Keratinocyte (primary cell): ENCODE measurements at regions not wholly inside any gene's neighbourhood (a gene's known extent, or its start where the extent isn't known, plus 50 kb on each side); places are given as distances from the start of the nearest gene placed in this dataset.

Experiments
- DNase-seq: peaks from one replicate; pipeline ENCODE4 v3.0.0-alpha.2; 2011; ENCODE audit warnings: low read depth, missing footprints, low spot score
- FAIRE-seq: peaks from 2 replicates; lab custom pipeline; 2011; peaks lifted over from hg19 to GRCh38; lab: Jason Lieb, UNC
- H2AFZ ChIP-seq: 2 replicates; pipeline ENCODE4 v1.6.0; 2012; ENCODE audit warnings: low read length, control low read depth, inconsistent platforms; ENCODE audit not compliant: control insufficient read depth
- H3K27ac ChIP-seq: 2 replicates; pipeline ENCODE4 v1.5.1; 2011; ENCODE audit warnings: low read length; ENCODE audit not compliant: control insufficient read depth, insufficient read depth
- H3K27me3 ChIP-seq: 3 replicates; pipeline ENCODE4 v1.6.0; 2011; ENCODE audit warnings: low read length; ENCODE audit not compliant: control insufficient read depth, insufficient read depth; ENCODE audit errors: extremely low read depth
- H3K36me3 ChIP-seq, 2 experiments: 2 replicates in 1 of 2; 3 replicates in 1 of 2; pipeline ENCODE4 v1.5.1; 2011; ENCODE audit warnings: low read length in 2 of 2, mild to moderate bottlenecking in 1 of 2; ENCODE audit not compliant: control insufficient read depth in 2 of 2, insufficient read depth in 2 of 2; ENCODE audit errors: extremely low read depth in 1 of 2
- H3K4me1 ChIP-seq: 3 replicates; pipeline ENCODE4 v1.5.1; 2011; ENCODE audit warnings: low read length; ENCODE audit not compliant: control insufficient read depth, insufficient read depth; ENCODE audit errors: extremely low read depth
- H3K4me2 ChIP-seq: 3 replicates; pipeline ENCODE4 v1.6.0; 2011; ENCODE audit warnings: low read depth, low read length; ENCODE audit not compliant: control insufficient read depth, insufficient read depth; ENCODE audit errors: extremely low read depth
- H3K4me3 ChIP-seq, 3 experiments: fragments of 200-600 bp in 1 of 3; sonication (generic) in 1 of 3; 2 replicates in 2 of 3; 3 replicates in 1 of 3; pipeline ENCODE4 v1.5.1; 2011 to 2016; ENCODE audit warnings: low read length in 3 of 3, mild to moderate bottlenecking in 3 of 3, control low read depth in 2 of 3, inconsistent platforms in 1 of 3, low read depth in 1 of 3, mixed read lengths in 1 of 3, mixed run types in 1 of 3, moderate library complexity in 1 of 3; ENCODE audit not compliant: control insufficient read depth in 2 of 3, insufficient read depth in 2 of 3; ENCODE audit errors: extremely low read depth in 1 of 3
- H3K79me2 ChIP-seq: 2 replicates; pipeline ENCODE4 v1.6.0; 2012; ENCODE audit warnings: low read length; ENCODE audit not compliant: control insufficient read depth, insufficient read depth
- H3K9ac ChIP-seq: 3 replicates; pipeline ENCODE4 v1.6.0; 2011; ENCODE audit warnings: low read length; ENCODE audit not compliant: control insufficient read depth, insufficient read depth; ENCODE audit errors: extremely low read depth
- H3K9me1 ChIP-seq: 3 replicates; pipeline ENCODE4 v1.6.0; 2011; ENCODE audit warnings: low read length; ENCODE audit not compliant: control insufficient read depth, insufficient read depth; ENCODE audit errors: extremely low read depth
- H3K9me3 ChIP-seq: 2 replicates; pipeline ENCODE4 v1.5.1; 2012; ENCODE audit warnings: low read depth, low read length; ENCODE audit not compliant: control insufficient read depth
- H4K20me1 ChIP-seq: 3 replicates; pipeline ENCODE4 v1.6.0; 2011; ENCODE audit warnings: low read length; ENCODE audit not compliant: control insufficient read depth, insufficient read depth; ENCODE audit errors: extremely low read depth
- CTCF ChIP-seq, 3 experiments: IDR thresholded peaks in 1 of 3; conservative IDR thresholded peaks in 1 of 3; optimal IDR thresholded peaks in 1 of 3; 2 replicates in 2 of 3; 3 replicates in 1 of 3; pipeline versions ENCODE3 to v1.5.1; 2011; ENCODE audit warnings: low read length in 3 of 3, mild to moderate bottlenecking in 3 of 3, moderate library complexity in 2 of 3, control low read depth in 1 of 3, inconsistent platforms in 1 of 3; ENCODE audit not compliant: insufficient read depth in 2 of 3; ENCODE audit errors: extremely low read depth in 1 of 3
- EZH2 ChIP-seq: IDR thresholded peaks from one replicate; pipeline ENCODE4 v1.6.1; 2012; ENCODE audit warnings: inconsistent platforms, mild to moderate bottlenecking, low read length, moderate library complexity
- dilution Hi-C: fragments of 300-500 bp; cut with MboI; formaldehyde crosslinking; loops from one replicate; pipeline ENCODE4 v1.7.0; 2020; ENCODE audit warnings: low sequenced_read_pairs; ENCODE audit not compliant: extremely low pct_ligation_motif_present

- Histone ChIP-seq H3K36me3 (no peaks in the 10 kb centered on the region), H3K9me1 (no peaks in the 10 kb centered on the region), H3K79me2 (no peaks in the 10 kb centered on the region), H3K4me1 (no peaks in the 10 kb centered on the region), H3K27me3 (no peaks in the 10 kb centered on the region), H2AFZ (no peak overlapping the region), H3K4me2 (no peak overlapping the region), H3K9ac (no peak overlapping the region), H3K9me3 (no peaks in the 10 kb centered on the region), H4K20me1 (no peaks in the 10 kb centered on the region), H3K27ac (no peak overlapping the region), H3K4me3 (no peak overlapping the region)
- TF ChIP-seq CTCF (optimal IDR thresholded peaks at IDR 0.05 in 1 of 3, IDR thresholded peaks at IDR 0.05 in 1 of 3, conservative IDR thresholded peaks at IDR 0.05 in 1 of 3; ENCODE audit: extremely low read depth in 1 of 3, insufficient read depth in 2 of 3, low read length in 3 of 3) (no peak), EZH2 (no peak)
- FAIRE-seq, result no peak
- dilution Hi-C loops, result no loop called here
- no peak for DNase-seq
These were observed 95.4 kb downstream of the ALG10B start for GRCh38 chr12:38411946-38412345.

GRCh38 chr12:38417101-38417500 is 100.5 kb downstream of the ALG10B start:
- H3K27me3 ChIP-seq, result no peaks in the 10 kb centered on the region
- H3K9me3 ChIP-seq, result no peaks in the 10 kb centered on the region
- H3K4me2 ChIP-seq, result no peak overlapping the region
- H3K4me3 ChIP-seq, result no peak overlapping the region
- H3K79me2 ChIP-seq, result no peaks in the 10 kb centered on the region
- TF ChIP-seq EZH2, result no peak
- no peak for TF ChIP-seq CTCF (optimal IDR thresholded peaks at IDR 0.05 in 1 of 3, IDR thresholded peaks at IDR 0.05 in 1 of 3, conservative IDR thresholded peaks at IDR 0.05 in 1 of 3; ENCODE audit: extremely low read depth in 1 of 3, insufficient read depth in 2 of 3, low read length in 3 of 3)
- dilution Hi-C loops, result no loop called here
- H3K27ac ChIP-seq, result no peak overlapping the region
- FAIRE-seq (no peak), DNase-seq (no peak)
- no peaks in the 10 kb centered on the region for H4K20me1 ChIP-seq
- no peak overlapping the region for H3K9ac ChIP-seq
- no peaks in the 10 kb centered on the region for H3K4me1 ChIP-seq
- no peak overlapping the region for H2AFZ ChIP-seq
- no peaks in the 10 kb centered on the region for H3K36me3 ChIP-seq
- no peaks in the 10 kb centered on the region for H3K9me1 ChIP-seq
